ENCODE measurements at regions not wholly inside any gene's neighbourhood (a gene's known extent, or its start where the extent isn't known, plus 50 kb on each side); places are given as distances from the start of the nearest gene placed in this dataset.
"Not testable (repeated sequence)": the region's sequence is repeated elsewhere in the genome, so short reads cannot be mapped to it uniquely, and the experiment has no call there.

- DNase-seq: no peak
Measured at GRCh38 chr20:19026901-19027644, 185.4 kb upstream of the SLC24A3 start.

- DNase-seq: no peak
Measured at GRCh38 chr20:19027971-19028370, 184.5 kb upstream of the SLC24A3 start.

GRCh38 chr20:19041787-19042186 is 170.7 kb upstream of the SLC24A3 start:
- no peak for DNase-seq

- no peak for DNase-seq
Measured at GRCh38 chr20:19045371-19045770, 167.1 kb upstream of the SLC24A3 start.

- no peak for DNase-seq
Measured at GRCh38 chr20:19047040-19047950, 165.1 kb upstream of the SLC24A3 start.

GRCh38 chr20:19047951-19048296 is 164.5 kb upstream of the SLC24A3 start:
- no peak for DNase-seq

GRCh38 chr20:19048995-19049501 is 163.4 kb upstream of the SLC24A3 start:
- no peak for DNase-seq

GRCh38 chr20:19049514-19049913 is 162.9 kb upstream of the SLC24A3 start:
- no peak for DNase-seq

- DNase-seq: peak in 1 of 2 donors; percentile 8
Measured at GRCh38 chr20:19056909-19057308, 155.5 kb upstream of the SLC24A3 start.

GRCh38 chr20:19064788-19065187 is 147.7 kb upstream of the SLC24A3 start:
- not testable (repeated sequence) for DNase-seq

- DNase-seq: no peak
Measured at GRCh38 chr20:19067986-19068385, 144.5 kb upstream of the SLC24A3 start.

- DNase-seq: no peak
Measured at GRCh38 chr20:19070026-19070425, 142.4 kb upstream of the SLC24A3 start.

GRCh38 chr20:19070681-19071445 is 141.6 kb upstream of the SLC24A3 start:
- DNase-seq: peak; percentile 6 to 22

GRCh38 chr20:19071446-19071725 is 141.1 kb upstream of the SLC24A3 start:
- DNase-seq: no peak

- DNase-seq: no peak
Measured at GRCh38 chr20:19071902-19072498, 140.4 kb upstream of the SLC24A3 start.

- no peak for DNase-seq
Measured at GRCh38 chr20:19072988-19073387, 139.5 kb upstream of the SLC24A3 start.

- no peak for DNase-seq
Measured at GRCh38 chr20:19073584-19074218, 138.7 kb upstream of the SLC24A3 start.

- no peak for DNase-seq
Measured at GRCh38 chr20:19074356-19074755, 138.1 kb upstream of the SLC24A3 start.

GRCh38 chr20:19074828-19075516 is 137.5 kb upstream of the SLC24A3 start:
- peak; percentile 24 to 33 for DNase-seq

GRCh38 chr20:19077370-19078220 is 134.8 kb upstream of the SLC24A3 start:
- DNase-seq: no peak
